RWPE1 (cell line): ENCODE measurements at regions not wholly inside any gene's neighbourhood (a gene's known extent, or its start where the extent isn't known, plus 50 kb on each side); places are given as distances from the start of the nearest gene placed in this dataset.

Experiments
- CTCF ChIA-PET: fragments of 350-600 bp; sonication (Branson Sonifier 250); formaldehyde crosslinking; extraction: SDS; loops from one replicate; lab custom pipeline; 2021; lab: Yijun Ruan, JAX
- POLR2A ChIA-PET: fragments of 400-600 bp; formaldehyde crosslinking; extraction: SDS; loops from one replicate; lab custom pipeline; 2020; ENCODE audit warnings: antibody characterized with exemption; ENCODE audit not compliant: low non-redundant PET; lab: Yijun Ruan, JAX
- DNase-seq: peaks from one replicate; pipeline ENCODE4 v3.0.0; 2012; ENCODE audit warnings: low spot score
- H3K27ac ChIP-seq: fragments of 450-650 bp; 2 replicates; pipeline ENCODE4 v1.5.1; 2017
- CTCF ChIP-seq: fragments of 450-650 bp; conservative IDR thresholded peaks from 2 replicates; pipeline ENCODE4 v1.5.1; 2017; ENCODE audit warnings: low read depth, mild to moderate bottlenecking

DNA sequence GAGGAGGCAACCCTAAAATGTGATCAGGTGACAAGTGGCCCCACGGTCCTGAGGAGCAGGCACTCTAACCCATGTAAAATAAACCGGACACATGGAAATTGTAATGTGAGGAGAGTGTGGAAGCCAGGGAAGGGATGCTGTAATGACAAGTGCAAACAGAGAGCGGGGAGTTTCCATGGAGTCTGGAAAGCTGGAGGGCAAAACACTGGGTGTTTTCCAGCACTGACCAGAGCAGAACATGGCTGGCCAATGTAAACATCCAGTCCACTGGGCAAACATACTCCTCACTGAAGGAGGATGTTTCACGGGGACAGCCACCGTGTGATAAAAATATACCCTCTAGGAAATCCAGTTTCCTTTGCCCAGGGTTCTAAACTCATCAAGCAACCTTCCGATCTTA is 219.0 kb upstream of the JARID2 start:
- no peak for DNase-seq
- ChIA-PET POLR2A (no interaction called here), CTCF (no interaction called here)
- no peak for TF ChIP-seq CTCF
- no peak overlapping the region for H3K27ac ChIP-seq

DNA sequence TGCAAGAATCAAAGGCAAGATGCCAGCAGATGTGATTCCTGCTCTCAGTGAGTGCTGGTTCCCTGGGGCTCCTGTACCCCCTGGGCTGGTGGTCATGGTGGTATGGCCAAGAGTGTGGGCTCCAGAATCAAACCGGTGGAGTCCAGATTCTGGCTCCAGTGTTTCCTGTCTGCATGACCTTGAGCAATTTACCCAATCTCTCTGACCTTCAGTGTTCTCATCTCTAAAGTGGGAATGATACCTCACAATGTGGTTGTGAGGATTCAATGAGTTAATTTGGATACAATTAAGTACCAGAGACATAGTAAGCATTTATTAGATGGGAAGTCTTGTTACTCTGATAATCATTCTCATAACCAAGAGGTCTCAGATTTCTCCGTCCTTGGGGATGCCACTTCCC is 218.4 kb upstream of the JARID2 start:
- DNase-seq = no peak
- H3K27ac ChIP-seq = no peak overlapping the region
- TF ChIP-seq CTCF = no peak
- POLR2A ChIA-PET = no interaction called here
- CTCF ChIA-PET = no interaction called here

GRCh38 chr6:15032015-15032414 is 213.9 kb upstream of the JARID2 start:
- H3K27ac ChIP-seq = no peak overlapping the region
- TF ChIP-seq CTCF = no peak
- CTCF ChIA-PET = no interaction called here
- POLR2A ChIA-PET = no interaction called here
- no peak for DNase-seq

DNA sequence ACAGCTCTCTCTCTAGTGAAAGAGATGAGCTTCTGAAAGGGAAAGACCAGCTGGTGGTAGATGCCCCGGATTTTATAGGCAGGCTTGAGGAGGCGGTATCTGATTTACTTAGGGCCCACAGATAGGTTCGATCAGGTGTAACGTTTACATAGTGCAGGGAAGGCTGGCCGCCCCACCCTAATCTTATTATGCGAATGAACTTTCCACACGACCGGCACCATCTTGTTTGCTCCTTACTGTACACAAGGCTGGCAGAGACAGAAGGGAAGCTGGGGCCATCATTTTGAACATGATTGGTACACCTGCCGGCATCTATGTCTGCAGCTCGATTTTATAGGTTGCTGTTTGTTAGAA is 212.0 kb upstream of the JARID2 start:
- no peak overlapping the region for H3K27ac ChIP-seq
- TF ChIP-seq CTCF = no peak
- no peak for DNase-seq
- CTCF ChIA-PET = interaction anchor here (0.6 kb wide), 1 partner anchor 15 kb away, joined by 3 read pairs; no protein-coding TSS in a partner anchor
- POLR2A ChIA-PET = no interaction called here

DNA sequence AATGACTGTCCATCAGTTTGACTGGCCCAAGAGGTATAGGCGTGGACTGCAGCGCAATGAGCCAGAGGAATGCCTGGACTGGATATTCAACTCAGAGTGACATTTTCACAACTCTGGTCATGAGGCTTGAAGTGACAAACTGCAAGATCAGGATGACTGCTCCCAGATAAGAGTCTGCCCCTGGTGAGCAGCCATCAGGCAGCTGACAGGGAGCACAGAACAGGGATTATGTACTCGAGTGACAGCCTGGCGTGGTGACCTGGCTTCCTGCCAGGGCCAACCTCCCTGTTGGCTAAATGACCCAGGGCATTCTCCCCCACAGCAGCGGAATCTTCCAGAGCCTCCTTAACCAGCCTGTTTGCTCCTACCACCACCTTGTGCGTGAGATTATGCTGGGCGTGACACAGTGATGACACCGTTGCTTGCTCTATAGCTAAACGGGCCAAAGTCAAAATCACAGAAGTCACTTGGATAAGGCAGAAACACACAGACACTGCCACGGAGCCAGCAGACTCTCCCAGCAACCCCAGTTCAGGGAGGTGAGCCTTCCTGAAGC is 209.1 kb upstream of the JARID2 start:
- POLR2A ChIA-PET = no interaction called here
- TF ChIP-seq CTCF = no peak
- no peak for DNase-seq

DNA sequence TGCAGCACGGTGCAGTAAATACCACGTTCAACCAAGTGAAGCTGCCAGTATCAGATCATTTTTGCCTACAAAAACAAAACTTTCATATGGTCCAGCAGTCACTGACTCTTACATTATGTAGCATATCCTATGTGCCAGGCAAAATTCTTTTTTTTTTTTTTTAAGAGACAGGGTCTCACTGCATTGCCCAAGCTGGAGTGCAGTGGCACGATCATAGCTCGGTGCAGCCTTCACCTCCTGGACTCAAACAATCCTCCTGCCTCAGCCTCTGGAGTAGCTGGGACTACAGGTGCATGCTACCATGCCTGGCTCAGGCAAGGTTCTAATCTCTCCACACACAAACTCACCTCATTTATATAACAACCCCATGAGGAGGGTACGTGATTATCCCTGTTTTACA is 208.6 kb upstream of the JARID2 start:
- POLR2A ChIA-PET = no interaction called here
- no peak for TF ChIP-seq CTCF
- DNase-seq = no peak
- H3K27ac ChIP-seq = no peak overlapping the region
- CTCF ChIA-PET = no interaction called here

More for the DNA sequence above, 209.1 kb upstream of the JARID2 start:
- no peak overlapping the region for H3K27ac ChIP-seq
- CTCF ChIA-PET = no interaction called here
